ENCODE measurements at regions not wholly inside any gene's neighbourhood (a gene's known extent, or its start where the extent isn't known, plus 50 kb on each side); places are given as distances from the start of the nearest gene placed in this dataset.

DNA sequence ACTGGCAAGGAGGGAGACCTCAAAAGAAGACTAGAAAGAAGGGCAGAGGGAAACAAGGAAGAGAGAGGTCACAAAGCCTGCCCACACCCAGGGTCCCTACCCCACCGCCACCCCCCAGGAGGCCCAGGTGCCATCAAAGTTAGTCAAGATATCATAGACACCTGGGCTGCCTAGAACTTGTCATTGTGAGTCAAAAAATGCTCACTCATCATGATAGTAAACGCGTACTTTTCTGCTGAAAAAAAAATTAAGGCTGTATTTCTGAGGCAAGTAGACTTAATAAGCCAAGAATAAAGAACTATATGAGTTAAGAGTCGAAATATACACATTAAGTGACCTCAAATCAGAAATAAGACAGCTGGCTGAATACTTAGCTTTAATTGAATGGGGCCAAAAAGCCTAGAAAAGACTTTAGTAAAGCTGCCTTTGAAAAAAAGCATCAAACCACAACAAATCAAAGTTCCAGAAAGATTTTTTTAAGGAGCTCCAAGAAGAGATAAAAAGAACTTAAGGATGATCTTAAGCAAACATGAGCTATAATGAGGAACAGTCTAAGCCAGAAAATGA lies 415.5 kb upstream of the PPP2R3A start:
- TF ChIP-seq, protein P1, sequence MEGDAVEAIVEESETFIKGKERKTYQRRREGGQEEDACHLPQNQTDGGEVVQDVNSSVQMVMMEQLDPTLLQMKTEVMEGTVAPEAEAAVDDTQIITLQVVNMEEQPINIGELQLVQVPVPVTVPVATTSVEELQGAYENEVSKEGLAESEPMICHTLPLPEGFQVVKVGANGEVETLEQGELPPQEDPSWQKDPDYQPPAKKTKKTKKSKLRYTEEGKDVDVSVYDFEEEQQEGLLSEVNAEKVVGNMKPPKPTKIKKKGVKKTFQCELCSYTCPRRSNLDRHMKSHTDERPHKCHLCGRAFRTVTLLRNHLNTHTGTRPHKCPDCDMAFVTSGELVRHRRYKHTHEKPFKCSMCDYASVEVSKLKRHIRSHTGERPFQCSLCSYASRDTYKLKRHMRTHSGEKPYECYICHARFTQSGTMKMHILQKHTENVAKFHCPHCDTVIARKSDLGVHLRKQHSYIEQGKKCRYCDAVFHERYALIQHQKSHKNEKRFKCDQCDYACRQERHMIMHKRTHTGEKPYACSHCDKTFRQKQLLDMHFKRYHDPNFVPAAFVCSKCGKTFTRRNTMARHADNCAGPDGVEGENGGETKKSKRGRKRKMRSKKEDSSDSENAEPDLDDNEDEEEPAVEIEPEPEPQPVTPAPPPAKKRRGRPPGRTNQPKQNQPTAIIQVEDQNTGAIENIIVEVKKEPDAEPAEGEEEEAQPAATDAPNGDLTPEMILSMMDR (IDR thresholded peaks at IDR 0.05; ENCODE audit: poor library complexity, severe bottlenecking), result no peak
- TF ChIP-seq SMC3 (conservative IDR thresholded peaks at IDR 0.05; ENCODE audit: poor library complexity) (no peak), TAF1 (IDR thresholded peaks at IDR 0.05; ENCODE audit: low read depth) (no peak), REST (IDR thresholded peaks at IDR 0.05; ENCODE audit: borderline replicate concordance) (no peak), POLR2AphosphoS5 (IDR thresholded peaks at IDR 0.05) (no peak), EZH2 (IDR thresholded peaks at IDR 0.05; ENCODE audit: borderline replicate concordance, insufficient read depth, low read length, poor library complexity, severe bottlenecking) (no peak), EP300 (conservative IDR thresholded peaks at IDR 0.05; ENCODE audit: poor library complexity, severe bottlenecking) (no peak)

All from neural cell (in vitro differentiated cells).